ENCODE measurements at regions not wholly inside any gene's neighbourhood (a gene's known extent, or its start where the extent isn't known, plus 50 kb on each side); places are given as distances from the start of the nearest gene placed in this dataset.
"Not testable (repeated sequence)": the region's sequence is repeated elsewhere in the genome, so short reads cannot be mapped to it uniquely, and the experiment has no call there.

DNA sequence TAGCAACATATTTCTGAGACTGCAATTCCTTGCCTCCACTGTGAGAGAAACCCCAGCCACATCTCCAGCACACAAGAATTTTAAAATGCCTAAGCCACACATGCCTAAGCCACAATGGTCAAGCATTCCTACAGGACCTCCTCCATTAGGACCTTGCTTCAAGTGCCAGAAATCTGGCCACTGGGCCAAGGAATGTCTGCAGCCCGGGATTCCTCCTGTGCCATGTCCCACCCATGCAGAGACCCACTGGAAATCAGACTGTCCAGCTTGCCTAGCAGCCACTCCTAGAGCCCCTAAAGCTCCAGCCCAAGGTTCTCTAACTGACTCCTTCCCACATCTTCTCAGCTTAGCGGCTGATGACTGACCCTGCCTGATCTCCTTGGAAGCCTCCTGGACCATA is 117.5 kb downstream of the AHR start:
- no peak overlapping the region for H3K4me3 ChIP-seq (ENCODE audit: low read depth, poor library complexity, severe bottlenecking)
- WGBS, 2 donors = 94 to 96% methylated on average over 2 of the region's 2 CpGs
- no peak for DNase-seq (ENCODE audit: low spot score in 2 of 2)
- TF ChIP-seq, protein P1, sequence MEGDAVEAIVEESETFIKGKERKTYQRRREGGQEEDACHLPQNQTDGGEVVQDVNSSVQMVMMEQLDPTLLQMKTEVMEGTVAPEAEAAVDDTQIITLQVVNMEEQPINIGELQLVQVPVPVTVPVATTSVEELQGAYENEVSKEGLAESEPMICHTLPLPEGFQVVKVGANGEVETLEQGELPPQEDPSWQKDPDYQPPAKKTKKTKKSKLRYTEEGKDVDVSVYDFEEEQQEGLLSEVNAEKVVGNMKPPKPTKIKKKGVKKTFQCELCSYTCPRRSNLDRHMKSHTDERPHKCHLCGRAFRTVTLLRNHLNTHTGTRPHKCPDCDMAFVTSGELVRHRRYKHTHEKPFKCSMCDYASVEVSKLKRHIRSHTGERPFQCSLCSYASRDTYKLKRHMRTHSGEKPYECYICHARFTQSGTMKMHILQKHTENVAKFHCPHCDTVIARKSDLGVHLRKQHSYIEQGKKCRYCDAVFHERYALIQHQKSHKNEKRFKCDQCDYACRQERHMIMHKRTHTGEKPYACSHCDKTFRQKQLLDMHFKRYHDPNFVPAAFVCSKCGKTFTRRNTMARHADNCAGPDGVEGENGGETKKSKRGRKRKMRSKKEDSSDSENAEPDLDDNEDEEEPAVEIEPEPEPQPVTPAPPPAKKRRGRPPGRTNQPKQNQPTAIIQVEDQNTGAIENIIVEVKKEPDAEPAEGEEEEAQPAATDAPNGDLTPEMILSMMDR (IDR thresholded peaks at IDR 0.05) = no peak
- no peak for TF ChIP-seq POLR2A (IDR thresholded peaks at IDR 0.05)
- intact Hi-C loops (cut with DNase I; ENCODE audit: low total_unique reads) = no loop called here

- DNase-seq (ENCODE audit: low spot score in 2 of 2); H3K4me3 ChIP-seq (ENCODE audit: low read depth, poor library complexity, severe bottlenecking); intact Hi-C loops (cut with DNase I; ENCODE audit: low total_unique reads): not testable (repeated sequence)
- WGBS, 2 donors = 83% methylated on average over 7 of the region's 7 CpGs
These were observed 122.0 kb downstream of the AHR start for GRCh38 chr7:17420308-17421015.

DNA sequence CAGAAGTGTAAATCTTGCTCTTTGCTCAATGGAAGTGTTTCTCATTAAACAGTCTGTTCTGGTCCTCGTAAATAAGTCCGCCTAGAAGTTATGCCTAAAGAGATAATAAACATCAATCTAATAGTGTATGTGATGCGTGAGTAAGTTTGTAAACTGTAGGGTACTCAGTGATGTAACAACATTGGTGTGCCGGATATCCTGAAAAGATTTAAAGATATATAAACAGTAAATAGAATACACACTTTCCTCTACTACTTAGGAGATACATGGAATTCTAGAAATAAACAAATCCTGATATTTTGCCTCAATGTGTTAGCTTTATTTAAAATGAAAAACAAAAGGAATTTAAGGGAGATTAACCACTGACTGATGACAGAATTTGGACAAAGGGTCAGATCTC is 123.5 kb downstream of the AHR start:
- WGBS, 2 donors = 71 to 81% methylated on average over 4 of the region's 4 CpGs
- no peak overlapping the region for H3K4me3 ChIP-seq (ENCODE audit: low read depth, poor library complexity, severe bottlenecking)
- intact Hi-C loops (cut with DNase I; ENCODE audit: low total_unique reads) = no loop called here
- no peak for DNase-seq (ENCODE audit: low spot score in 2 of 2)
- no peak for TF ChIP-seq POLR2A (IDR thresholded peaks at IDR 0.05)
- TF ChIP-seq, protein P1 (IDR thresholded peaks at IDR 0.05) = no peak

GRCh38 chr7:17422966-17423365 is 124.5 kb downstream of the AHR start:
- intact Hi-C loops (cut with DNase I; ENCODE audit: low total_unique reads) = no loop called here
- TF ChIP-seq, protein P1 (IDR thresholded peaks at IDR 0.05) = no peak
- TF ChIP-seq POLR2A (IDR thresholded peaks at IDR 0.05) = no peak
- DNase-seq (ENCODE audit: low spot score in 2 of 2) = no peak
- WGBS, 2 donors = 55 to 56% methylated on average over 2 of the region's 2 CpGs
- no peak overlapping the region for H3K4me3 ChIP-seq (ENCODE audit: low read depth, poor library complexity, severe bottlenecking)

DNA sequence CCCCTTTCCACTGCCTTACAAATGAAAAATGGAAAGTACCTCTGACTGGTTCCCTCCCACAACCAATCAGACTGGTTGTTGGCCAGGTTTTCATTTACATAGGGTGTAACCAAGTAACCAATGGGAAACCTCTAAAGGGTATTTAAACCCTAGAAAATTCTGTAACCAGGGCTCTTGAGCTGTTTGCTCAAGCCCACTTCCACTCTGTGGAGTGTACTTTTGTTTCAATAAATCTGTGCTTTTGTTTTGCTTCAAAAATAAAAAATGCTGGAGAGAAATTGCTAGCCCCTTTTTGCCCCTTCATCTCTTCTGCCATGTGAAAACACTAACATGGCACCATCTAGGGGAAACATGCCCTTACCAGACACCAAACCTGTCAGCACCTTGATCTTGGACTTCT is 129.5 kb downstream of the AHR start:
- no peak for DNase-seq (ENCODE audit: low spot score in 2 of 2)
- intact Hi-C loops (cut with DNase I; ENCODE audit: low total_unique reads) = no loop called here

DNA sequence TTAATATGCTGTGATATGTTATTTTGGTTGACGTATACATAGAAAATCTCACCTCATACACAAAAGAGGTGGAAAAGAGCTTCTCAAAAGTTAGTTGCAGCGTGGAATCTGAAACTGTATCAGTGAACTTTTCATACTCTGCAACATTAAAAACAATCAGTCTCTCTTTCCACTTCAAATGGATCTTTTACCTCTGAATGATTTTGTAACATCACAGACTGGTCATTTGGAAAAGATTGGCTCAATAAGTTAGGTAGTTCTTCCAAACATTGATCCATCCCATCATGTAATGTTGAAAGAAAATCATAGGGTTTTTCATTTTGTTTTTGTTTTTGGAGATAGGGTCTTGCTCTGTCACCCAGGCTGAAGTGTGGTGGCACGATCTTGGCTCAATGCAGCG is 131.1 kb downstream of the AHR start:
- TF ChIP-seq, protein P1 (IDR thresholded peaks at IDR 0.05) = no peak
- no peak for TF ChIP-seq POLR2A (IDR thresholded peaks at IDR 0.05)
- WGBS, 2 donors = 77 to 82% methylated on average over 4 of the region's 4 CpGs

More for the DNA sequence above, 129.5 kb downstream of the AHR start:
- TF ChIP-seq, protein P1 (IDR thresholded peaks at IDR 0.05) = no peak
- no peak for TF ChIP-seq POLR2A (IDR thresholded peaks at IDR 0.05)
- no peak overlapping the region for H3K4me3 ChIP-seq (ENCODE audit: low read depth, poor library complexity, severe bottlenecking)

More for the DNA sequence above, 131.1 kb downstream of the AHR start:
- DNase-seq (ENCODE audit: low spot score in 2 of 2) = no peak
- intact Hi-C loops (cut with DNase I; ENCODE audit: low total_unique reads) = no loop called here
- no peak overlapping the region for H3K4me3 ChIP-seq (ENCODE audit: low read depth, poor library complexity, severe bottlenecking)
